K562 (cell line): ENCODE measurements at regions not wholly inside any gene's neighbourhood (a gene's known extent, or its start where the extent isn't known, plus 50 kb on each side); places are given as distances from the start of the nearest gene placed in this dataset.

Experiments used
- CTBP1 ChIP-seq: fragments of 450-650 bp; IDR thresholded peaks from 2 replicates; pipeline ENCODE4 v1.6.1; 2016; ENCODE audit warnings: borderline replicate concordance
- MCM3 ChIP-seq: fragments of 450-650 bp; IDR thresholded peaks from 2 replicates; pipeline ENCODE4 v1.6.1; 2016
- MEIS2 ChIP-seq: fragments of 450-650 bp; IDR thresholded peaks from 2 replicates; pipeline ENCODE4 v1.6.1; 2014; ENCODE audit warnings: mild to moderate bottlenecking; ENCODE audit not compliant: partially characterized antibody
- PHB2 ChIP-seq: fragments of 450-650 bp; IDR thresholded peaks from 2 replicates; pipeline ENCODE4 v1.6.1; 2017; ENCODE audit warnings: low read depth
- THRA ChIP-seq: fragments of 450-650 bp; IDR thresholded peaks from 2 replicates; pipeline ENCODE4 v1.6.1; 2017; ENCODE audit warnings: mild to moderate bottlenecking, moderate library complexity

GRCh38 chr2:23291239-23291638 is 93.7 kb upstream of the KLHL29 start:
- TF ChIP-seq MEIS2 (no peak), CTBP1 (no peak), THRA (no peak), PHB2 (no peak), MCM3 (no peak)
